ENCODE measurements at regions not wholly inside any gene's neighbourhood (a gene's known extent, or its start where the extent isn't known, plus 50 kb on each side); places are given as distances from the start of the nearest gene placed in this dataset.

GRCh38 chr11:103587901-103588788, 448.3 kb upstream of the DDI1 start:
- TF ChIP-seq, protein P1, sequence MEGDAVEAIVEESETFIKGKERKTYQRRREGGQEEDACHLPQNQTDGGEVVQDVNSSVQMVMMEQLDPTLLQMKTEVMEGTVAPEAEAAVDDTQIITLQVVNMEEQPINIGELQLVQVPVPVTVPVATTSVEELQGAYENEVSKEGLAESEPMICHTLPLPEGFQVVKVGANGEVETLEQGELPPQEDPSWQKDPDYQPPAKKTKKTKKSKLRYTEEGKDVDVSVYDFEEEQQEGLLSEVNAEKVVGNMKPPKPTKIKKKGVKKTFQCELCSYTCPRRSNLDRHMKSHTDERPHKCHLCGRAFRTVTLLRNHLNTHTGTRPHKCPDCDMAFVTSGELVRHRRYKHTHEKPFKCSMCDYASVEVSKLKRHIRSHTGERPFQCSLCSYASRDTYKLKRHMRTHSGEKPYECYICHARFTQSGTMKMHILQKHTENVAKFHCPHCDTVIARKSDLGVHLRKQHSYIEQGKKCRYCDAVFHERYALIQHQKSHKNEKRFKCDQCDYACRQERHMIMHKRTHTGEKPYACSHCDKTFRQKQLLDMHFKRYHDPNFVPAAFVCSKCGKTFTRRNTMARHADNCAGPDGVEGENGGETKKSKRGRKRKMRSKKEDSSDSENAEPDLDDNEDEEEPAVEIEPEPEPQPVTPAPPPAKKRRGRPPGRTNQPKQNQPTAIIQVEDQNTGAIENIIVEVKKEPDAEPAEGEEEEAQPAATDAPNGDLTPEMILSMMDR (IDR thresholded peaks at IDR 0.05; ENCODE audit: poor library complexity, severe bottlenecking): no peak
- TF ChIP-seq POLR2AphosphoS5 (IDR thresholded peaks at IDR 0.05) (no peak), RAD21 (conservative IDR thresholded peaks at IDR 0.05) (no peak), MXI1 (conservative IDR thresholded peaks at IDR 0.05; ENCODE audit: poor library complexity, severe bottlenecking) (no peak), TAF1 (IDR thresholded peaks at IDR 0.05; ENCODE audit: low read depth) (no peak), EP300 (conservative IDR thresholded peaks at IDR 0.05; ENCODE audit: poor library complexity, severe bottlenecking) (no peak), SMC3 (conservative IDR thresholded peaks at IDR 0.05; ENCODE audit: poor library complexity) (no peak), EZH2 (IDR thresholded peaks at IDR 0.05; ENCODE audit: borderline replicate concordance, insufficient read depth, low read length, poor library complexity, severe bottlenecking) (no peak)
- TF ChIP-seq, protein P2, sequence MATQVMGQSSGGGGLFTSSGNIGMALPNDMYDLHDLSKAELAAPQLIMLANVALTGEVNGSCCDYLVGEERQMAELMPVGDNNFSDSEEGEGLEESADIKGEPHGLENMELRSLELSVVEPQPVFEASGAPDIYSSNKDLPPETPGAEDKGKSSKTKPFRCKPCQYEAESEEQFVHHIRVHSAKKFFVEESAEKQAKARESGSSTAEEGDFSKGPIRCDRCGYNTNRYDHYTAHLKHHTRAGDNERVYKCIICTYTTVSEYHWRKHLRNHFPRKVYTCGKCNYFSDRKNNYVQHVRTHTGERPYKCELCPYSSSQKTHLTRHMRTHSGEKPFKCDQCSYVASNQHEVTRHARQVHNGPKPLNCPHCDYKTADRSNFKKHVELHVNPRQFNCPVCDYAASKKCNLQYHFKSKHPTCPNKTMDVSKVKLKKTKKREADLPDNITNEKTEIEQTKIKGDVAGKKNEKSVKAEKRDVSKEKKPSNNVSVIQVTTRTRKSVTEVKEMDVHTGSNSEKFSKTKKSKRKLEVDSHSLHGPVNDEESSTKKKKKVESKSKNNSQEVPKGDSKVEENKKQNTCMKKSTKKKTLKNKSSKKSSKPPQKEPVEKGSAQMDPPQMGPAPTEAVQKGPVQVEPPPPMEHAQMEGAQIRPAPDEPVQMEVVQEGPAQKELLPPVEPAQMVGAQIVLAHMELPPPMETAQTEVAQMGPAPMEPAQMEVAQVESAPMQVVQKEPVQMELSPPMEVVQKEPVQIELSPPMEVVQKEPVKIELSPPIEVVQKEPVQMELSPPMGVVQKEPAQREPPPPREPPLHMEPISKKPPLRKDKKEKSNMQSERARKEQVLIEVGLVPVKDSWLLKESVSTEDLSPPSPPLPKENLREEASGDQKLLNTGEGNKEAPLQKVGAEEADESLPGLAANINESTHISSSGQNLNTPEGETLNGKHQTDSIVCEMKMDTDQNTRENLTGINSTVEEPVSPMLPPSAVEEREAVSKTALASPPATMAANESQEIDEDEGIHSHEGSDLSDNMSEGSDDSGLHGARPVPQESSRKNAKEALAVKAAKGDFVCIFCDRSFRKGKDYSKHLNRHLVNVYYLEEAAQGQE (IDR thresholded peaks at IDR 0.05; ENCODE audit: borderline replicate concordance): no peak
- Histone ChIP-seq H3K9ac (ENCODE audit: low read length) (no peak overlapping the region), H3K9me2 (ENCODE audit: insufficient read depth, low read length) (no peaks in the 10 kb centered on the region), H3K36me3 (ENCODE audit: insufficient read depth, low read length) (no peaks in the 10 kb centered on the region), H2AFZ (ENCODE audit: low read depth, low read length) (no peak overlapping the region), H3K27me3 (ENCODE audit: insufficient read depth, low read depth, low read length) (no peaks in the 10 kb centered on the region), H3F3A (ENCODE audit: insufficient read depth, low read length, poor library complexity, severe bottlenecking) (no peaks in the 10 kb centered on the region), H3K27ac (ENCODE audit: low read length) (no peak overlapping the region), H3K4me2 (ENCODE audit: low read length) (no peak overlapping the region), H3K9me3 (ENCODE audit: low read length) (no peaks in the 10 kb centered on the region), H3K79me2 (replicated peaks; ENCODE audit: insufficient read depth, low read length) (no peaks in the 10 kb centered on the region), H4K20me1 (ENCODE audit: insufficient read depth) (no peaks in the 10 kb centered on the region), H3K4me3 (ENCODE audit: low read length) (no peak overlapping the region)

- Histone ChIP-seq H3K9me3 (ENCODE audit: low read length) (no peaks in the 10 kb centered on the region), H3K9ac (ENCODE audit: low read length) (no peak overlapping the region), H3K36me3 (ENCODE audit: insufficient read depth, low read length) (no peaks in the 10 kb centered on the region), H2AFZ (ENCODE audit: low read depth, low read length) (no peak overlapping the region), H3K27me3 (ENCODE audit: insufficient read depth, low read depth, low read length) (no peaks in the 10 kb centered on the region), H3F3A (ENCODE audit: insufficient read depth, low read length, poor library complexity, severe bottlenecking) (no peaks in the 10 kb centered on the region), H3K4me2 (ENCODE audit: low read length) (no peak overlapping the region), H3K9me2 (ENCODE audit: insufficient read depth, low read length) (no peaks in the 10 kb centered on the region), H4K20me1 (ENCODE audit: insufficient read depth) (no peaks in the 10 kb centered on the region), H3K4me3 (ENCODE audit: low read length) (no peak overlapping the region), H3K79me2 (replicated peaks; ENCODE audit: insufficient read depth, low read length) (no peaks in the 10 kb centered on the region), H3K27ac (ENCODE audit: low read length) (no peak overlapping the region)
- TF ChIP-seq POLR2AphosphoS5 (IDR thresholded peaks at IDR 0.05) (no peak), EP300 (conservative IDR thresholded peaks at IDR 0.05; ENCODE audit: poor library complexity, severe bottlenecking) (no peak), TAF1 (IDR thresholded peaks at IDR 0.05; ENCODE audit: low read depth) (no peak), SMC3 (conservative IDR thresholded peaks at IDR 0.05; ENCODE audit: poor library complexity) (no peak), RAD21 (conservative IDR thresholded peaks at IDR 0.05) (no peak), EZH2 (IDR thresholded peaks at IDR 0.05; ENCODE audit: borderline replicate concordance, insufficient read depth, low read length, poor library complexity, severe bottlenecking) (no peak), MXI1 (conservative IDR thresholded peaks at IDR 0.05; ENCODE audit: poor library complexity, severe bottlenecking) (no peak)
- TF ChIP-seq, protein P1 (IDR thresholded peaks at IDR 0.05; ENCODE audit: poor library complexity, severe bottlenecking): no peak
- TF ChIP-seq, protein P2 (IDR thresholded peaks at IDR 0.05; ENCODE audit: borderline replicate concordance): no peak
Measured at GRCh38 chr11:103591554-103591953, 444.9 kb upstream of the DDI1 start.
